ENCODE measurements at regions not wholly inside any gene's neighbourhood (a gene's known extent, or its start where the extent isn't known, plus 50 kb on each side); places are given as distances from the start of the nearest gene placed in this dataset.
A peak's percentile ranks its signal among the peaks of the same experiment; 100 is the strongest.

- peak; percentile 42 for TF ChIP-seq CTCF (IDR thresholded peaks at IDR 0.05; ENCODE audit: insufficient read depth, low read depth, low read length, missing control alignments)
- no peak overlapping the region for H3K4me3 ChIP-seq (ENCODE audit: low read length)
- DNase-seq (ENCODE audit: low read depth): peak; percentile 36
Measured at GRCh38 chr11:104343578-104343977, 179.6 kb upstream of the PDGFD start.

GRCh38 chr11:104340590-104340989, 176.6 kb upstream of the PDGFD start:
- H3K4me3 ChIP-seq (ENCODE audit: low read length): no peak overlapping the region
- no peak for TF ChIP-seq CTCF (IDR thresholded peaks at IDR 0.05; ENCODE audit: insufficient read depth, low read depth, low read length, missing control alignments)
- no peak for DNase-seq (ENCODE audit: low read depth)

- DNase-seq (ENCODE audit: low read depth): no peak
- TF ChIP-seq CTCF (IDR thresholded peaks at IDR 0.05; ENCODE audit: insufficient read depth, low read depth, low read length, missing control alignments): no peak
- H3K4me3 ChIP-seq (ENCODE audit: low read length): no peak overlapping the region
Measured at GRCh38 chr11:104339380-104339831, 175.5 kb upstream of the PDGFD start.

GRCh38 chr11:104338186-104338585, 174.2 kb upstream of the PDGFD start:
- TF ChIP-seq CTCF (IDR thresholded peaks at IDR 0.05; ENCODE audit: insufficient read depth, low read depth, low read length, missing control alignments): no peak
- DNase-seq (ENCODE audit: low read depth): peak; percentile 57
- no peak overlapping the region for H3K4me3 ChIP-seq (ENCODE audit: low read length)

GRCh38 chr11:104337273-104337672, 173.3 kb upstream of the PDGFD start:
- peak; percentile 30 for DNase-seq (ENCODE audit: low read depth)
- no peak for TF ChIP-seq CTCF (IDR thresholded peaks at IDR 0.05; ENCODE audit: insufficient read depth, low read depth, low read length, missing control alignments)

GRCh38 chr11:104333977-104334376, 170.0 kb upstream of the PDGFD start:
- peak; percentile 36 for TF ChIP-seq CTCF (IDR thresholded peaks at IDR 0.05; ENCODE audit: insufficient read depth, low read depth, low read length, missing control alignments)
- no peak overlapping the region for H3K4me3 ChIP-seq (ENCODE audit: low read length)
- DNase-seq (ENCODE audit: low read depth): peak; percentile 4

More at GRCh38 chr11:104337273-104337672, 173.3 kb upstream of the PDGFD start:
- H3K4me3 ChIP-seq (ENCODE audit: low read length): no peak overlapping the region

- peak; percentile 29 for TF ChIP-seq CTCF (IDR thresholded peaks at IDR 0.05; ENCODE audit: insufficient read depth, low read depth, low read length, missing control alignments)
Measured at GRCh38 chr11:104332110-104332509, 168.2 kb upstream of the PDGFD start.

More at GRCh38 chr11:104332110-104332509, 168.2 kb upstream of the PDGFD start:
- peak; percentile 25 for DNase-seq (ENCODE audit: low read depth)
- no peak overlapping the region for H3K4me3 ChIP-seq (ENCODE audit: low read length)
